GM18517 (cell line): ENCODE measurements at regions not wholly inside any gene's neighbourhood (a gene's known extent, or its start where the extent isn't known, plus 50 kb on each side); places are given as distances from the start of the nearest gene placed in this dataset.

Experiments
- ATAC-seq: cut with Tn5 transposase; IDR thresholded peaks from one replicate; pipeline ENCODE4 v1.9.1; 2021; ENCODE audit warnings: mild to moderate bottlenecking, moderate library complexity; ENCODE audit not compliant: unreplicated experiment

DNA sequence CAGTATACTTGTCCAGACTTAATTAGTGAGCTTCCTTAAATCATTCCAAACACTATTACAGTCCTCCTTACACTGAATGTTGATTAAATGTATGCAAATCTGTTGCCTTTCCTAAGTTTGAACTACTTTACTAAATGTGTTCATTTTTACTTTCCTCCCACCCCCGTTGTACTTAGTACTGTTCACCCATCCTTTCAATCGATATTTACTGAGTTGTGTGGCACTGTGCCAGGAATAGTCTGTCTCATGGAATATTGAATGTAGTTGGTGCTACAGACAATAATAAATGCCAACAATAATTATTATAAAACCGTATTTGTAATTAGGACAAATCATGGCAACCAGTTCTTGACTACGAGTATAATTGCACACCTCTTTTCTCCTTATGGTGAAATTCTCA lies 335.7 kb downstream of the GPR37 start:
- no peak for ATAC-seq

DNA sequence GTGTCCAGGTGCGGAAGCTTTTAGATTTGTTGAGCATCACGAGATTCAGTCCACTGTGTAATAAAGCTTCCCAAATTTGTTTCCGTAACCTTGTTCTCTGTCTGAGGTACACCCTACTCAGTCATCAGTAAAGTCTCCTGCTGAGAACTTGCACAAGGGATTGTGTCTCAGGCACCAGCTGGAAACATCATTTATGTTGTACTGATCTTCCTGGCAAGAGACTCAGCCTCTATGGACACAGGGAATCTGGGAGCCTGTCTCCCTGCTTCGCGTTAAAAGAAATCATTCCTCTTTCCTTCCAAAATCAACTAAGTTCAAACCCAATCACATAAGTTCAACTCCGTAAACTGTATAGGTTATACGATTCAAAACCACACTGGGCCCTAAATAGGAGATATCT lies 336.8 kb downstream of the GPR37 start:
- ATAC-seq = no peak

DNA sequence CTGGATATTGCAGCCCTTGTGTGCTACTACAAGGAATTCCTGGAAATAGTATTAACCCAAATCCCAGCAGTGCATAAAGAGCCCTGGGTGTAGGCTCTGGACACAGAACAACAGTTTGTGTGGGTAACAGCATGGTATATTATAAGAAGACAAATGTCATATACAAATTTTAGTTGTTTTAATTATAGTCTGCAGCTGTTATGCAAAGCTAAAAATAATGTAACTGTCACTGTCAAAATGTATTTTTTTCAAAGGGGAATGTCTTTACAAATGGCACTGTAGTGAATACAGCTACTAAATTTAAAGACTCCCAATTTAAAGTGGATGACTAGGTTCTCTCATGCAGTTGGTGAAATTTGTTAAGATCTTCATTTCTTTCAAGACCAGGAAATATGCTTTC lies 339.0 kb downstream of the GPR37 start:
- ATAC-seq = no peak

DNA sequence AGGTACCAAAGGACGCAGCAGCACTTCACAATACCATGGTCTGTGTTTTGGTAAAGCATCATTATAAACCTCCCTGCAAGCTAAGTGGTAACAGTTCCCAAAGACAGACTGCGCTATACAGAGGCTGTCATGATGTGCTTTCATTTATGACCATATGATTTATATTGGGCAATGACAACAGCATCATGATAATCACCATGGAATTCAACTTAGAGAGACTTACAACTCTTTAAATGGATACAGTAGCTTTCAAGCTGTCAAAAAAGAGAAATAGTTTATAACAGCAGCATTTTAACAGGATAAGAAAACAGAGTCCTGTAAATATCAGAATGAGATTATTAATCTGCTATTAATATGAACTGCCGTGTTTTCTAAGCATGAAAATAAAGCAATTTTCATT lies 341.7 kb downstream of the GPR37 start:
- no peak for ATAC-seq

DNA sequence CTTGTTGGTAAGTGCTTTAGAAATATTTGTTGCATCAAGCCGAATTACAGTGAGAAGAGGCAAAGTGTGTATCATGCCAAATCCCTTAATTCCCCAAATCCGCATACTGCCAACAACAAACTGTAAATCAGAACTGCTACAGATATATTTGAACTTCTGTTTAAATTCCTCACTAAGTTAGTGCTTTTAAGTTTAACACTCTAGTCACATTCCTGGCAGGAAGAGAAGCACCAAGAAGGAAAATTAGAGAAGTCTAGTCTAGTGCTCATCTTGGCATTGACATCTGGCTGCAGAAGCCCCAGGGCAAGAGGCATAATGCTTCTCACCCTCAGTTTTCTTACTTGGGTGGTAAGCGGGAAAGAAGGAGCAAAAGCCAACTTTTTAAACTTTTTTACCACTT lies 343.5 kb downstream of the GPR37 start:
- ATAC-seq = no peak

DNA sequence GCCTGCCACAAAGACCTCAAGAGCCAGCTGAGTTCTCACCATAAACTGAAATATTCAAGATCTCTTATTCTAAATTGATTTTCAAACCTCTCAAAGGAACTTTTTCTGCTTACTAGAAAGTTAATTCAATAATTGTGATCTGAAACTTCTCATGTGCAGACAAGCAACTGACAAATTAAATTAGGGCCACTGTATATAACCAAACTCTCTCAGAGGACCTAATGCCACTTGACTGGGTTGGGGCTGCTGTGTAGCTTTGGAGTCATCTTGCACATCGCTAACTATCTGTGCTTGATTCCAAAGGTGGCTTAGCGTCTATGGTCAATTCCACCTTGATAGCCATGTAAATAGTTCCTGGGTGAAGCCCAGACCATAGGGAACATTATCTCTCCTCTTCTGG lies 345.2 kb downstream of the GPR37 start:
- ATAC-seq = no peak

DNA sequence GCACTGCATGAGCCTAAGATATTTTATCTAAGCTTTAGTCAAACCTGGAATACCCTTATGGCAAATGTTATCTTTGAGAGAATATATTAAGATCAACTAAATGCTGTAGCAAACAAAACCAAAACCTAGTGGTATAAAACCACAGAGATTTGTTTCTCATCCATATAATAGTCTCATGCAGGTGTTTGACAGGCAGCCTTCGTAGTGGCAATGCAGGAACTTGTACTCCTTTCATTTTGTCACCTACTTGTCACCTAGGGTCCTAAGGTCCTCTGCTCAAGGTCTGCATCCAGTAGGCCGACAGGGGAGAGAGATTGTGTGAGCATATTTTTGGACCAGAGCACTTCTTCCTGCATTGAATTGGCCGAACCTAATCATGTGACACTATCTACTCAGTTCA lies 352.6 kb downstream of the GPR37 start:
- ATAC-seq = peak; percentile 55

DNA sequence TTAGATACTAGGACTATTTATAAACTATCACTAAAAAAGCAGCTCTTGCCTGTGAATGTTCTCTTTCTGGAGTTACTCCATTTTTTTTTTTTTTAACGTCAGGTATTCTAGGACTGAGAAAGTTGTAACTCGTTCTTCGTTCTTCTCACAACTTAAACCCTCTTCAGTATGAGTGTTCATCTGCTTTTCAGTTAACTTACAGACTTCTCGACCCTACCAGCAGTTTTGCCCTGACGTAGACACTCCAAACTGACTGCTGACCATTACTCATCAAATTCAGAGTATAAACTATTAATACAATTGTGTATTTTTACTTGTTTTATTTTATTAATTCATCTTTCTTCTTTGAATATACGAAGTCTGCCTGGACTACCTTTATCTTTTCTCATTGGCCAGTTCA lies 353.1 kb downstream of the GPR37 start:
- no peak for ATAC-seq

DNA sequence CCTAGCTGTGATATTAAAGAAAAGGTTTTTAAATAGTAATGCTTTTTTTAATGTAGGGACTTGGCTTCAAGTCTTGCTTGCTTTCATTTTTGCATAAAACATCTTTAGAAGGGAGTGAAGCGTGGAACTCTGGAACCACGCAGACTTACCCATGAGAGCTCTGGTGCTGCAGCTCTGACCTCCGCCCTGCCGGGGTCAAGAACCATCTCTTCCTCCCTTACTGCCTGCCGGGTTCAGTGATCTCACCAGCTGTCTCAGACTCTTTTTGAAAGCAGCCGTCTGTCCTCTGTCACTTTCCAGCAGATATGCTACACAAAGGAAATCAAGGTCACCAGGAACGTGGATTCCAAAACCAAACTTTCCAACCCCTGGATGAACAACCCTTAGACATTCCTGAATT lies 353.8 kb downstream of the GPR37 start:
- no peak for ATAC-seq

DNA sequence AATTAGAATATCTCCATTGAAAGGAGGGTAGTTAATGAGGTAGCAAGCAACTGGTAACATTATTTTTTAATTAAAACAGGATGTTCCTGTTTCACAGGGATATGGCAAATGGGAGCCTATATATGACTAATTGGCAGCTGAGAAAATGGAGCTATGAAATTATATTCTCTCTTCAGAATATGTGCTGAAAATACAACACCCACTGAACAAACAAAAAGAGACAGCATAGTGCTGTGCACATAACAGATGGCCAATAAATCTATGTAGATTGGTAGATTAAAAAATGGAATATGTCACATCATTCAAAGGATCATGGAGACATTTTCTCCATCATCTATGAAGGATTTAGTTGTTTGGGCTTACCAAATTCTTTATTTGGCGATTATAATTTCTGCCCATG lies 362.0 kb downstream of the GPR37 start:
- ATAC-seq = no peak

DNA sequence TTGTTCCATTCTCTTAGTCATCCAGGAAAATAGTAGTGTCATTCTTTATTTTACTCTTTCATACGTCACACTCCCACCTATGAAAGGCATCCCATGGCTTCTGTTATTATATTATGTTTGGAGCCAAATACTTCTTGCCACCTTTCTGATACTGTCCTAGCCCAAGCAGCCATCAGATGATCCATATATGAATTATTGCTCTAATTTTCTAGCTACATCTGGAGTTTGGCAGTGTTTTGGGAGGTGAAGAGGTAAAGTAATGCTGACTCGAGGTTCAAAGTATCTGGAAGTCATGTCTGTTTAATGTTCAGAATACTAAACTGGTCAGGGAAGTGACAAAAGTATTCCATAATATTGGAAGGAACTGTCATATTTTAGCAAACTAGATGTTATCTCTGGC lies 362.5 kb downstream of the GPR37 start:
- no peak for ATAC-seq

DNA sequence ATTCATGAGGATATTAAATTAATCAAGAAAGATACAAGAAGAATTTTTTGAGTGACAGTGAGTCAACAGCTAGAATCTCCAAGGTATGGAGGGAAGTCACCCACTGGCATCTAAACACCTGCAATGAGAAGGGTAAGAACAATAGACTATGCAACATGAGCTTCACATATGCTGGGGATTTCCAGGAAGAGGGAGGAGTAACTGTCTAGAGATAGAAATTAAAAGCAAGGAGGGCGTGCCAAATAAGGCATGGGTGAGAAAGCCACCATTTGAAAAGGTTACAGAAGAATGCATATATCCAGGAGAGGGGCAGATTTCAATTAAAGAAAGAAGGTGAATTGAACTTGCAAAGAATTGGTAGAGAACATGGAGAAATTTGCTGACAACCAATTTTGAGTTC lies 365.7 kb downstream of the GPR37 start:
- ATAC-seq = peak; percentile 52

DNA sequence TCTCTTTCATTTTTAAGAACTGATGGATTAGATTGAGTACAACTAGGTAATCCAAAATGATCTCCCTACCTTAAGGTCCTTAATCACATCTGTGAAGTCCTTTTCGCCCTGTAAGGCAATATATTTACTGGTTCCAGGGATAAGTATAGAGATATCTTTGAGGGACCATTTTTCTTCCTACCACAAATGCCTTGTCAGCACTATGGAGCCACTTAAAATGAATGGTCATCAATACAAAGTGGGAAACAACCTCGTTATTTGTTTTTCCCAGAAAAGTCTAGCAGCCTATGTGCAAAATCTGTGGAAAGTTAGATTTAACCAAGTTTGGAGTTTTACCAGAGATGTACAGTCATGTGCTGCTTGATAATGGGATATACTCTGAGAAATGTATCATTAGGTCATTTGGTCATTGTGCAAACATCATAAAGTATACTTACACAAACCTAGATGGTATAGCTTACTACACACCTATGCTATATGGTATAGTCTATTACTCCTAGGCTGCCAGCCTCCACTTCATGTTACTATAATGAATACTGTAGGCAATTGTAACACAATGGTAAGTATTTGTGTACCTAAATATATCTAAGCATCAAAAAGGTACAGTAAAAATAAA lies 366.2 kb upstream of the TMEM229A start:
- ATAC-seq = no peak

DNA sequence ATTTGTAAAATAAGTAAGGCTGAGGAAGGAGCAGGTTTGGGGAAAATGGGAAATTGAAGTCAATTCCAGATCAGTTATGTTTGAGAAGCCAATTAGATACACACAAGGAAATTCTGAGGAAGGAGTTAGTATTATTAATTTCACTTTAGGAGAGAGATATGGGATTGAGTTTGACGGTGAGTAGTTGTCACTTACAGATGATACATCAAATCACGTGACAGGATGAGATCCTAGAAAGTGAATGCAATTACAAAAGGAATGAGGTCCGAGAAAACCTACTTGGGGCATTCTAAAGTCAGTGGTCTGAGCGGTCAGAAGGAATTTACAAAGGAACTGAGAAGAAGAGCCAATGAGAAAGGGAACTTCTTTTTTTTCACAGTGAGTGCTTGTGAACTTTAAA lies 364.3 kb upstream of the TMEM229A start:
- ATAC-seq = no peak

DNA sequence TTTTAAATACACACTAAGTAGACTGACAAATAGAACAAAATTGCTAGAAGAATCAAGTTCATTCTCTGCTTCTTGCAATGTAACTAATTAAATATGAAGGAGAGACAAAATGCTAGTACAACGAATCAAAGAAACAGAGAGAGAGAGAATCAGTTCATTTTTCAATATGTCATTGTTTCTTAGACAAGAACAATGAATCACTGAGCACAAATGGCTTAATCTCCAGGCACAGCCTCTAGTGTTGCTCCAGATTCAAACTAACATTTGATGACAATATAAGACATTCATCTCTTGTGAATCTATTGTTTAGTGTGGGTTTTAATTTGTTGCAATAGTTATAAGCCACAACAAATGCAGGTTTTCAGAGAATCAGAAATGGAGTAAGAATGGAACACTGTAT lies 357.4 kb upstream of the TMEM229A start:
- ATAC-seq = no peak

DNA sequence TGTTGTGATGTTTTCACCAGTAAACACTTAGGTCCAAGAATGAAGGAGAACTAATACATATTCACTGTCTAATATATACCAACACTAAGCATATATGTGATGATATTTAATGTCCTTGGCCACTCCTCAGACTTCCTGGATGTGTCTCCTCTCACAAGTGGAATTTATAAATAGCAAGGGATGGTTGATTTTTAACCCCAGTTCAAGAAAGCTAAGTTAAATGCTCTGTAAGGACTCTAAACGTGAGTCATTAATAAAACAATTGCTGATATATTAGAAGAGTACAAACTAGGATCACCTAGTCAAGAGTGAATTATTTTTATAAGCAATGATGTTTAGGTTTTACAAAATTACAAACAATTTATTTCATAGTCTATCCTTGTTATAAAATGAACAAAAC lies 355.9 kb upstream of the TMEM229A start:
- ATAC-seq = no peak

DNA sequence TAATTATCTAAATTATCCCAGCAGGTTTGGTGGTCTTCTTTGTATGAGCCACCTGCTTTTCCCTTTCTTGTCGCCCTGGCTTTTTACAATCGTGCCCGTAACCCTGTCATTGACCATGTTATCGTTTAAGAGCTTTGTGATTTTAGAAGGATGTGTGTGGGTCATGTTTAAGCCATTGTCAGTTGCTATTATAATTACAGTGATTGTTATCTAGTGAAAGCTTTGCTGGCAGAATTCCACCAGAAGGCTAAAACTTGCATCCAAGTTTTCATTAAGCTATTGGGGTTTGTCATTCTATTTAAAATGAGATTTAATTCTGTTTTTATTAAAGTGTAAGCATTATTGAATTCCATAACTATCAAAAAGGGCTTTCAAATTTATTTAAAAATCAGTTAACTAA lies 354.2 kb upstream of the TMEM229A start:
- ATAC-seq = no peak

DNA sequence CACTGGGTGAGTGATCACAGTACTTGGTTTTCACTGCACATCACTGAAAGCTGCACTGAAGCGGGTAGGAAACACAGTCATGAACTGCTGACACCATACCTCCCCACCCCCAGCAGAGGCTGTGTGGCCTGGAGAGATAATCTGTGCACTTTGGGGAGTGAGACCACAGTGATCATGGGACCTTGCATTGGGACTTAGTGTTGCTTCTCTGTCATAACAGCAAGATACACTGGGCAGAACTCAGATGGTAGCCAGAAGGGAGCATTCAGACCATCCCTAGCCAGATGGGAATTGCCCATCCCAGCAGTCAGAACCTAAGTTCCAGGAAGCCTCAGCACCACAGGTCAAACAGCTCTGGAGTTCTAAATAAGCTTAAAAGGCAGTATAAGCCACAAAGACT lies 346.4 kb upstream of the TMEM229A start:
- ATAC-seq = no peak

DNA sequence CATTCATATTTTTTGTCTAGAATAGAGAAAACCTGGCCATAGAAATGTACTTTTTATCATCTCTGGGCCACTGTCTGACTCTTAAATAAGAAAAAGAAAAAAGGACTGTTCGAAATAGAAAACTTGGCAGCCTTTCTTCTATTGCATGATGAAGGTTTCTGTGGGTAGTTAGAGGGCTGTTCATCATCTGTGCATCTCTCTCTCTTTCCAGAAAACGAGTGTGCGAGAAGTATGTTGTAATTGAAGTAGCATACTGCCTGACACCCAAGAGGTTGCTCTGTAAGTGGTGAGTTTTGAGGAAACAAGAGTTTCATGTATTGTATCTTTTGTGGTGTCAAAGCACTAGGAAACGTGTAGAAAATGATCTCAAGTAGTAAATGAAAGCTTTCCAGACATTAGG lies 343.2 kb upstream of the TMEM229A start:
- ATAC-seq = no peak

DNA sequence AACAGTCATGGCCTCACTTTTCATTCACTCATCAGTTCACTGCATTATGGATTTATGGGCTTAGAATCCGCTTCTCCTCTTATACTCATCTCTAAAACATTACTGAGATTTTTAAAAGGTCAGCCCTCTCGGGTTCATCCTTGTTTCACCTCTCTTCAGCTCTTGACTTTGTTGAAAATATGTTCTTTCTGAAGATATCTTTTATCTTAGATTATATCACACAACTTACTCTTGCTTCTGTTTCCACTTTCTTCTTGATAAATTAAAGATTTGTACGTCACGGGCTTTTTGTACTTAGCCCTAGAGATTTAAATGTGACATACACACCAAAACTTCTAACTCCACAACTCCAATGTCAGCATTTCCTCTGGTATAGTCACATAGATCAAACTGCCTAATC lies 342.5 kb upstream of the TMEM229A start:
- ATAC-seq = no peak

DNA sequence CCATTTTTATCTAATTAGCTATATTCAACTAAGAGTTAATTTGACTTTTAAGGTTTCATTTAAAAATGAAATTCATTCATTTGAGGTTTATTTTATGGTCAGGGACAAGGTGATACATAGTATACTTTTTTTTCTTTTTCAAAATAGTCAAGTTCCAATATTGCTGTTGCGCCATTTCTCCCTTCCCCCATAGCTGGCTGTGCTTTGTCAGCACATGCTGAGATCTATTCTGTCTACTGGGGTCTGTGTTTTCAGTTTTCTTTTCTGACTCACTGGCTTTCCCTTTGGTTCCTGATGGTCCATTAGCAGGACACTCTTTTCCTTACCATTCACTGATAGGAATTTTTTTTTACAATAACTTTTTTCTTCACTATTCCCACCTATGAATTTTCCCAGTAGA lies 336.4 kb upstream of the TMEM229A start:
- no peak for ATAC-seq

DNA sequence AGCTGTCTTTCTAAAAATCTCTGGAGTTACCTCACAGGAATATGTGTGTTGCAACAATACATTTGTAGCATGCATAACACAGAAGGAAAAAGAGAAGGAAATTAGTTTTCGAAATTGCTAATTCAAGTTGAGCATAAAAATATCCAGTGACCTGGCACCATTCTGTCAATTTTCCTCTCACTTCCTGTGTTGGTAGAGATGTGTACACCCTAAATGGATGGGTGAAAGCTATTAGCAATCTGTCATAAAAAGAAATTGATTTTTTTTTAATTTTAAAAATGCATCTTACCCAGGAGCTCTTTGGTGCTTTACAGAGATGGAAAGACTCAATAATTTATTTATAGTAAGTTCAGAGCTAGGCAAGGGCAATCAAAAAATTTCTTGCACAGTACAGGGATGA lies 333.3 kb upstream of the TMEM229A start:
- ATAC-seq = no peak

DNA sequence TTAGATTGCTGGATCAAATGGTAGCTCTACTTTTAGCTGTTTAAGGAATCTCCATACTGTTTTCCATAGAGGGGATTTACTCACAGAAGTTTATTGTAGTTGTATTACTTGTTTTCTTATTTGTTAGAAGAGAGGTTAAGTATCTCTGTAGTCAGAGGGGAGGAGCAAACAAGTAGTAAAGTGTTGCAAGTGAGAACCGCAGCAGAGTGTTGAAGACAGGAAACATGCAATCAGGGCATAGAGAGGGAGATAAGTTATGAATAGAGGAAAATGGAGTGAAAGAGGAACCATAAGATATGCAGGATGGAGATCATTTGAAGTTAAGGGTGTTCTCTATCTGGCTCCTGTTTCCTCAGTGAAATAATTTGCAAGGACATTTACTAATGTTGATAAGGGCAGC lies 331.4 kb upstream of the TMEM229A start:
- no peak for ATAC-seq

DNA sequence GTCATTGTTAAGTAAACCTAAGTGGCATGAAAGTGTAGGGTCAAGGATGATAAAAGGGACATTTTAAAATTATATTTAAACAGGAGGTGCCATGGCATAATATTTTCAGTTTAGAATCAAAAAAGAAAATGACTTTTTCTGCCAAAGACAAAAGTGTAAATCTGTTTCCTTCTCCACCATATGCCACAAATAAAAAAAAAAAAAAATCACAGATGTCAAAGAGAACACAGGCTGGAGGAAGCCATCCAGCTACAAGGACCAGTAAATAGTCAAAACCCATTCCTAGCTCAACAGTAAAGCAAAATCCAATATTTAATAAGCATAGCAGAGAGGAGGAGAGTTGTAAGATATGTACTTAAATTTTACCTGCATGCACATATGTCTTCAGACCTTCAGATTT lies 321.3 kb upstream of the TMEM229A start:
- ATAC-seq = no peak
